Spleen (tissue), 11 donors: ENCODE measurements at regions not wholly inside any gene's neighbourhood (a gene's known extent, or its start where the extent isn't known, plus 50 kb on each side); places are given as distances from the start of the nearest gene placed in this dataset.

Experiments used
- DNase-seq: peaks from one replicate; pipeline ENCODE4 v3.0.0-alpha.2; 2020
- H3K27ac ChIP-seq, 8 donors: fragments of 200-600 bp; sonication (generic) in 7 of 8; 1 replicate in 4 of 8; 2 replicates in 4 of 8; pipeline versions ENCODE4 v1.5.0 to v1.8.0; 2016 to 2021; ENCODE audit warnings: inconsistent platforms in 4 of 8, mild to moderate bottlenecking in 4 of 8, moderate library complexity in 1 of 8
- H3K27me3 ChIP-seq, 7 donors: fragments of 200-600 bp; sonication (generic) in 6 of 7; replicated peaks in 1 of 7; 1 replicate in 4 of 7; 2 replicates in 3 of 7; pipeline versions ENCODE4 v1.5.0 to v1.8.0; 2016 to 2021; ENCODE audit warnings: inconsistent platforms in 3 of 7, mild to moderate bottlenecking in 1 of 7
- H3K36me3 ChIP-seq, 6 donors: fragments of 200-600 bp; sonication (generic) in 5 of 6; 1 replicate in 4 of 6; 2 replicates in 2 of 6; pipeline versions ENCODE4 v1.5.0 to v1.8.0; 2016 to 2021; ENCODE audit warnings: inconsistent platforms in 2 of 6
- H3K4me1 ChIP-seq, 6 donors: fragments of 200-600 bp; sonication (generic) in 5 of 6; 1 replicate in 3 of 6; 2 replicates in 3 of 6; pipeline versions ENCODE4 v1.5.0 to v1.8.0; 2016 to 2021; ENCODE audit warnings: inconsistent platforms in 3 of 6
- H3K4me3 ChIP-seq, 8 donors: fragments of 200-600 bp; sonication (generic) in 7 of 8; 1 replicate in 4 of 8; 2 replicates in 4 of 8; pipeline versions ENCODE4 v1.5.0 to v1.8.0; 2016 to 2021; ENCODE audit warnings: inconsistent platforms in 4 of 8, mild to moderate bottlenecking in 4 of 8, moderate library complexity in 2 of 8
- H3K9me3 ChIP-seq, 8 donors: fragments of 200-600 bp; sonication (generic) in 7 of 8; 1 replicate in 4 of 8; 2 replicates in 4 of 8; pipeline versions ENCODE4 v1.5.0 to v1.8.0; 2016 to 2021; ENCODE audit warnings: inconsistent platforms in 4 of 8
- POLR2A ChIP-seq, 3 donors: fragments of 450-650 bp; IDR thresholded peaks; one replicate each; pipeline ENCODE4 v1.5.1; 2017; ENCODE audit warnings: antibody characterized with exemption in 3 of 3, mild to moderate bottlenecking in 1 of 3
- POLR2AphosphoS5 ChIP-seq, 3 donors: sonication (generic); formaldehyde crosslinking; IDR thresholded peaks; one replicate each; pipeline ENCODE4 v1.5.1; 2017; ENCODE audit warnings: antibody characterized with exemption in 3 of 3
- WGBS, 5 donors: extraction: QIAGEN DNeasy Blood & Tissue Kit in 3 of 5; methylation state at CpG; one replicate each; pipeline versions ENCODE4 v1.1.5 to v1.1.7; 2013 to 2018; 5-methylcytosine and 5-hydroxymethylcytosine counted together
- intact Hi-C: fragments of 100-400 bp; cut with DNase I; formaldehyde crosslinking; loops from one replicate; pipeline ENCODE4 v1.15.0; 2023; ENCODE audit warnings: low total_unique reads
- TF ChIP-seq, protein P1 (sequence below), 11 experiments: fragments of 200-600 bp in 7 of 11; fragments of 450-650 bp in 4 of 11; sonication (generic) in 4 of 11; IDR thresholded peaks in 8 of 11; conservative IDR thresholded peaks in 3 of 11; 1 replicate in 7 of 11; 2 replicates in 4 of 11; pipeline versions ENCODE4 v1.4.0 to v1.8.0; 2016 to 2021; ENCODE audit warnings: antibody characterized with exemption in 11 of 11, inconsistent platforms in 4 of 11, mild to moderate bottlenecking in 1 of 11
- donor health status: healthy with polysubstance abuse.
- donor health status: DM: no; HTN: no; CAD: no; lungs with moderate emphysema.
- donor health status: DM: no; HTN: no; CAD: no.
- donor health status: Bipolar disorder and iron deficiency.
- donor health status: healthy.
- donor health status: DM: no; HTN: no; CAD: no.
- donor health status: DM: yes; HTN: yes; CAD: no.

DNA sequence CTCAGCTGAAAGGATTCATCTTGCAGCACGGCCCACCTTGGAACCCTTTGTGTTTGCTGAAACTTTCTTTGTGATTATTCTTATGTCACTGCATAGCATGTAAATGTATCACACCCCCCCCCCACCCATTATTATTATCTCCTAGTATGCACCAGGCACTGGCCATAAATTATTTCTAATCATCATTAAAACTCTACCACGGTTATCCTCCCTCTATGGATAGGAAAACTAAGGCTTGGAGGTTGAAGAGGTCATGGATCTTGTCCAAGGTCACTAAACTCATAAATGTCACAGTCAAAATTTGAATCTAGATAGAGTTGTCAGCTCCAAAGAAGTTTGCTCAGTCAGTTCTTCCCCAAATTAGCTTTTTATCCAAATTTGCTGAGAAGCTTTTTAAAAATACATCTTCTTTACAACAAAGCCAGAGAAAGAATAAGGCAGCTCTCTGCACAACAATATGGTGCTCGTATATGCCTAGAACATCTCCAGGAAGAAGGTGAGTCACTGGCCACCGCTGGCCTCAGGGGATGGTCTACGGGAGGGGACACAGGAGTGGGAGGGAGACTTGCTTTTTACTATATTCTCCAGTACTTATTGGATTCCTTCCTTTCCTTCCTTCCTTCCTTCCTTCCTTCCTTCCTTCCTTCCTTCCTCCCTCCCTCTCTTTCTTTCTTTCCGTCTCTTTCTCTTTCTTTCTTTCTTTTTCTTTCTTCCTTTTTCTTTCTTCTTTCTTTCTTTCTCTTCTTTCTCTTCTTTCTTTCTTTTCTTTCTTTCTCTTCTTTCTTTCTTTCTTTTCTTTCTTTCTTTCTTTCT lies 134.5 kb downstream of the VEGFA start:
- DNase-seq, result no peak
- Histone ChIP-seq H3K9me3 (no peaks in the 10 kb centered on the region), H3K4me1 (no peaks in the 10 kb centered on the region), H3K27me3 (peaks cover 0 to 5% (median 0%) of the 10 kb centered on the region in 7 donors), H3K27ac (no peak overlapping the region), H3K4me3 (no peak overlapping the region), H3K36me3 (no peaks in the 10 kb centered on the region)
- TF ChIP-seq, protein P1, sequence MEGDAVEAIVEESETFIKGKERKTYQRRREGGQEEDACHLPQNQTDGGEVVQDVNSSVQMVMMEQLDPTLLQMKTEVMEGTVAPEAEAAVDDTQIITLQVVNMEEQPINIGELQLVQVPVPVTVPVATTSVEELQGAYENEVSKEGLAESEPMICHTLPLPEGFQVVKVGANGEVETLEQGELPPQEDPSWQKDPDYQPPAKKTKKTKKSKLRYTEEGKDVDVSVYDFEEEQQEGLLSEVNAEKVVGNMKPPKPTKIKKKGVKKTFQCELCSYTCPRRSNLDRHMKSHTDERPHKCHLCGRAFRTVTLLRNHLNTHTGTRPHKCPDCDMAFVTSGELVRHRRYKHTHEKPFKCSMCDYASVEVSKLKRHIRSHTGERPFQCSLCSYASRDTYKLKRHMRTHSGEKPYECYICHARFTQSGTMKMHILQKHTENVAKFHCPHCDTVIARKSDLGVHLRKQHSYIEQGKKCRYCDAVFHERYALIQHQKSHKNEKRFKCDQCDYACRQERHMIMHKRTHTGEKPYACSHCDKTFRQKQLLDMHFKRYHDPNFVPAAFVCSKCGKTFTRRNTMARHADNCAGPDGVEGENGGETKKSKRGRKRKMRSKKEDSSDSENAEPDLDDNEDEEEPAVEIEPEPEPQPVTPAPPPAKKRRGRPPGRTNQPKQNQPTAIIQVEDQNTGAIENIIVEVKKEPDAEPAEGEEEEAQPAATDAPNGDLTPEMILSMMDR (IDR thresholded peaks at IDR 0.05 in 8 of 11, conservative IDR thresholded peaks at IDR 0.05 in 3 of 11), result no peak
- TF ChIP-seq POLR2A (IDR thresholded peaks at IDR 0.05) (no peak), POLR2AphosphoS5 (IDR thresholded peaks at IDR 0.05) (no peak)
- 71 to 82% (median 75%) methylated on average over 6 of the region's 6 CpGs for WGBS, 5 donors
- intact Hi-C loops, result no loop called here

GRCh38 chr6:43903739-43904290 lies 133.8 kb downstream of the VEGFA start:
- H3K27me3 ChIP-seq, result peaks cover 0 to 5% (median 0%) of the 10 kb centered on the region in 7 donors
- TF ChIP-seq POLR2AphosphoS5 (IDR thresholded peaks at IDR 0.05) (no peak), POLR2A (IDR thresholded peaks at IDR 0.05) (no peak)
- TF ChIP-seq, protein P1 (IDR thresholded peaks at IDR 0.05 in 8 of 11, conservative IDR thresholded peaks at IDR 0.05 in 3 of 11), result no peak
- H3K36me3 ChIP-seq, result no peaks in the 10 kb centered on the region
- no peak overlapping the region for H3K4me3 ChIP-seq
- DNase-seq, result no peak
- intact Hi-C loops, result no loop called here
- H3K27ac ChIP-seq, result no peak overlapping the region
- WGBS, 5 donors, result 77 to 94% (median 88%) methylated on average over 6 to 7 of the region's 7 CpGs
- no peaks in the 10 kb centered on the region for H3K9me3 ChIP-seq
- H3K4me1 ChIP-seq, result no peaks in the 10 kb centered on the region

DNA sequence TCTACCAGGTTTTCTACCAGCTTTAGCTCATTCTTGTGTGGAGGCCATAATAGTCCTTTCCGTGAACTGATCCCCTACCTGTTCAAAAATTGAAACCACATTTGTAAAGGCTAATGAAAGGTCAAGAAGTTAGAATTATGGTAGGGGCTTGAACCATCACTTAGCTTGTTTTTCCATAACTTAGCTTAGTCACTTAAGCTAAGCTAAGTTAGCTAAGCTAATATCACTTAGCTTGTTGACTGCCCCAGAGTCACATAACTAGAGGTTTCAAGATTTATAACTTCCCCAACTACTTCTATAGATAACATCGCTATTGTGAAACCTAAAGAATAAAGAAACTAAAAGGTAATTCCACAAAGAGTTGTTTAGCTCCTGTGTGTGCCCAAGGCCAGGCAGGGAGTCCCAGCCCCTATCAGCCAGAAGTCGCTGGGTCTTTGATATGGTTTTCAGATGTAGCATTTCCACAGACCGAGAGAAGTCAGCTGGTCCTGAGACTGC lies 131.8 kb downstream of the VEGFA start:
- Histone ChIP-seq H3K27ac (peak overlapping the region in 1 of 8 donors; percentile 4), H3K4me3 (no peak overlapping the region), H3K27me3 (peaks cover 0 to 5% (median 0%) of the 10 kb centered on the region in 7 donors), H3K9me3 (no peaks in the 10 kb centered on the region), H3K4me1 (no peaks in the 10 kb centered on the region), H3K36me3 (no peaks in the 10 kb centered on the region)
- peak; percentile 38 for DNase-seq
- 46 to 60% (median 57%) methylated on average over 4 of the region's 4 CpGs for WGBS, 5 donors
- no peak for TF ChIP-seq POLR2AphosphoS5 (IDR thresholded peaks at IDR 0.05)
- intact Hi-C loops, result no loop called here

- no peak overlapping the region for H3K4me3 ChIP-seq
Measured at GRCh38 chr6:43900916-43901732, 131.1 kb downstream of the VEGFA start.

More at GRCh38 chr6:43900916-43901732, 131.1 kb downstream of the VEGFA start:
- peak; percentile 32 for DNase-seq
- WGBS, 5 donors, result 76 to 86% (median 80%) methylated on average over 13 of the region's 13 CpGs
- Histone ChIP-seq H3K4me1 (no peaks in the 10 kb centered on the region), H3K36me3 (no peaks in the 10 kb centered on the region), H3K27ac (peak overlapping the region in 1 of 8 donors; percentile 4), H3K27me3 (no peaks in the 10 kb centered on the region), H3K9me3 (no peaks in the 10 kb centered on the region)
- intact Hi-C loops, result no loop called here
- TF ChIP-seq POLR2AphosphoS5 (IDR thresholded peaks at IDR 0.05), result no peak
- no peak for TF ChIP-seq POLR2A (IDR thresholded peaks at IDR 0.05)
- TF ChIP-seq, protein P1 (IDR thresholded peaks at IDR 0.05 in 8 of 11, conservative IDR thresholded peaks at IDR 0.05 in 3 of 11), result no peak
